H1 (cell line): ENCODE measurements at regions not wholly inside any gene's neighbourhood (a gene's known extent, or its start where the extent isn't known, plus 50 kb on each side); places are given as distances from the start of the nearest gene placed in this dataset.

Experiments
- CTCF ChIA-PET: fragments of 300-600 bp; sonication (Branson Sonifier 250); formaldehyde crosslinking; loops from one replicate; lab custom pipeline; 2021; ENCODE audit not compliant: partially characterized antibody; lab: Charles Lee
- POLR2A ChIA-PET: fragments of 300-600 bp; sonication (Branson Sonifier 250); formaldehyde crosslinking; loops from one replicate; lab custom pipeline; 2021; ENCODE audit warnings: inconsistent platforms; ENCODE audit not compliant: partially characterized antibody; lab: Charles Lee
- DNase-seq, 2 experiments: peaks; one replicate each; pipeline versions ENCODE4 v3.0.0 to v3.0.0-alpha.2; 2010 to 2022; ENCODE audit warnings: low spot score in 2 of 2, low read depth in 1 of 2, mixed read lengths in 1 of 2
- FAIRE-seq: peaks from 2 replicates; lab custom pipeline; 2011; peaks lifted over from hg19 to GRCh38; lab: Jason Lieb, UNC
- H2AFZ ChIP-seq: 2 replicates; pipeline ENCODE4 v1.8.1; 2012; ENCODE audit warnings: low read length, inconsistent platforms
- H2AK5ac ChIP-seq: 2 replicates; pipeline ENCODE4 v1.6.1; 2013; ENCODE audit warnings: low read depth, low read length
- H2BK120ac ChIP-seq: replicated peaks from 2 replicates; pipeline ENCODE3; 2013; ENCODE audit warnings: low read depth, low read length, inconsistent platforms
- H2BK12ac ChIP-seq: 2 replicates; pipeline ENCODE4 v1.6.1; 2013; ENCODE audit warnings: low read depth, low read length
- H2BK15ac ChIP-seq: 2 replicates; pipeline ENCODE4 v1.6.1; 2013; ENCODE audit warnings: low read length
- H2BK20ac ChIP-seq: 2 replicates; pipeline ENCODE4 v1.6.1; 2013; ENCODE audit warnings: low read length
- H2BK5ac ChIP-seq: 2 replicates; pipeline ENCODE4 v1.6.1; 2013; ENCODE audit warnings: low read depth, low read length
- H3K14ac ChIP-seq: 2 replicates; pipeline ENCODE4 v1.6.1; 2013; ENCODE audit warnings: inconsistent platforms; ENCODE audit not compliant: insufficient read length
- H3K18ac ChIP-seq: 2 replicates; pipeline ENCODE4 v1.6.1; 2013; ENCODE audit warnings: low read length; ENCODE audit errors: extremely low read depth
- H3K23ac ChIP-seq: 2 replicates; pipeline ENCODE4 v1.6.1; 2013; ENCODE audit warnings: inconsistent platforms; ENCODE audit not compliant: insufficient read length
- H3K23me2 ChIP-seq: 2 replicates; pipeline ENCODE4 v1.6.1; 2013; ENCODE audit warnings: low read depth, low read length
- H3K27ac ChIP-seq: 2 replicates; pipeline ENCODE4 v1.6.1; 2011; ENCODE audit warnings: low read depth, low read length, inconsistent platforms
- H3K27me3 ChIP-seq, 4 experiments: replicated peaks in 1 of 4; 1 replicate in 1 of 4; 2 replicates in 3 of 4; pipeline versions ENCODE4 v1.6.1 to v1.8.1; 2011 to 2013; ENCODE audit warnings: low read length in 3 of 4, mild to moderate bottlenecking in 3 of 4, inconsistent platforms in 2 of 4, mixed read lengths in 2 of 4, moderate library complexity in 1 of 4; ENCODE audit not compliant: control insufficient read depth in 3 of 4, insufficient read depth in 3 of 4; ENCODE audit errors: extremely low read depth in 1 of 4
- H3K36me3 ChIP-seq, 4 experiments: 2 replicates each; pipeline versions ENCODE4 v1.6.1 to v1.8.1; 2011 to 2013; ENCODE audit warnings: mild to moderate bottlenecking in 4 of 4, low read length in 3 of 4, moderate library complexity in 2 of 4, control low read depth in 1 of 4, inconsistent platforms in 1 of 4; ENCODE audit not compliant: insufficient read depth in 4 of 4, control insufficient read depth in 2 of 4
- H3K4ac ChIP-seq: replicated peaks from 2 replicates; pipeline ENCODE3; 2013; ENCODE audit warnings: low read length, low read depth, mixed read lengths, inconsistent platforms; ENCODE audit not compliant: insufficient read length
- H3K4me1 ChIP-seq, 4 experiments: replicated peaks in 1 of 4; 1 replicate in 1 of 4; 2 replicates in 3 of 4; pipeline versions ENCODE4 v1.6.1 to v1.8.1; 2011 to 2013; ENCODE audit warnings: low read length in 3 of 4, inconsistent platforms in 2 of 4, mixed read lengths in 1 of 4; ENCODE audit not compliant: insufficient read depth in 4 of 4, control insufficient read depth in 3 of 4
- H3K4me2 ChIP-seq, 2 experiments: 2 replicates each; pipeline versions ENCODE4 v1.6.1 to v1.8.1; 2011 to 2013; ENCODE audit warnings: low read depth in 2 of 2, low read length in 2 of 2, control low read depth in 1 of 2, inconsistent platforms in 1 of 2, mild to moderate bottlenecking in 1 of 2; ENCODE audit not compliant: insufficient read depth in 1 of 2
- H3K4me3 ChIP-seq, 4 experiments: fragments of 200-600, 300-600 bp in 1 of 4; sonication (generic), shearing (Covaris generic), sonication (Bioruptor Twin) in 1 of 4; 2 replicates each; pipeline versions ENCODE4 v1.5.1 to v1.8.1; 2011 to 2016; ENCODE audit warnings: low read length in 4 of 4, low read depth in 3 of 4, control low read depth in 2 of 4, inconsistent platforms in 2 of 4, mild to moderate bottlenecking in 2 of 4, mixed read lengths in 1 of 4, moderate library complexity in 1 of 4; ENCODE audit not compliant: insufficient read depth in 2 of 4; ENCODE audit errors: extremely low read depth in 1 of 4
- H3K56ac ChIP-seq: replicated peaks from 2 replicates; pipeline ENCODE3; 2013; ENCODE audit warnings: low read depth, mild to moderate bottlenecking, mixed read lengths, low read length, inconsistent platforms; ENCODE audit not compliant: insufficient read length
- H3K79me1 ChIP-seq: 2 replicates; pipeline ENCODE4 v1.6.1; 2013; ENCODE audit warnings: low read depth, low read length, control low read depth
- H3K79me2 ChIP-seq, 2 experiments: 2 replicates each; pipeline versions ENCODE4 v1.6.1 to v1.8.1; 2012 to 2013; ENCODE audit warnings: low read length in 2 of 2, mild to moderate bottlenecking in 2 of 2, inconsistent platforms in 1 of 2; ENCODE audit not compliant: insufficient read depth in 2 of 2, control insufficient read depth in 1 of 2
- H3K9ac ChIP-seq, 4 experiments: replicated peaks in 1 of 4; 1 replicate in 1 of 4; 2 replicates in 3 of 4; pipeline versions ENCODE4 v1.6.1 to v1.8.1; 2011 to 2013; ENCODE audit warnings: low read depth in 3 of 4, low read length in 3 of 4, control low read depth in 2 of 4, mild to moderate bottlenecking in 2 of 4, moderate library complexity in 2 of 4, inconsistent platforms in 1 of 4; ENCODE audit errors: extremely low read depth in 1 of 4
- H3K9me3 ChIP-seq, 2 experiments: 2 replicates each; pipeline versions ENCODE4 v1.6.1 to v1.8.1; 2012 to 2013; ENCODE audit warnings: mild to moderate bottlenecking in 2 of 2, moderate library complexity in 2 of 2, control low read depth in 1 of 2, inconsistent platforms in 1 of 2, low read depth in 1 of 2, low read length in 1 of 2, mixed read lengths in 1 of 2; ENCODE audit not compliant: insufficient read depth in 2 of 2
- H4K20me1 ChIP-seq, 2 experiments: replicated peaks in 1 of 2; 2 replicates each; pipeline versions ENCODE3 to v1.8.1; 2011 to 2013; ENCODE audit warnings: inconsistent platforms in 2 of 2, low read length in 2 of 2, mild to moderate bottlenecking in 1 of 2; ENCODE audit not compliant: insufficient read depth in 2 of 2, control insufficient read depth in 1 of 2
- H4K5ac ChIP-seq: 2 replicates; pipeline ENCODE4 v1.6.1; 2013; ENCODE audit warnings: low read length, low read depth, mixed read lengths, inconsistent platforms; ENCODE audit not compliant: insufficient read length
- H4K8ac ChIP-seq: 2 replicates; pipeline ENCODE4 v1.8.0; 2013; ENCODE audit warnings: mild to moderate bottlenecking, moderate library complexity, low read length, inconsistent platforms; ENCODE audit not compliant: insufficient read depth; ENCODE audit errors: extremely low read depth
- H4K91ac ChIP-seq: replicated peaks from 2 replicates; pipeline ENCODE3; 2013; ENCODE audit warnings: low read length, mixed read lengths, inconsistent platforms; ENCODE audit not compliant: insufficient read length
- BRCA1 ChIP-seq: IDR thresholded peaks from 2 replicates; pipeline ENCODE4 v1.6.1; 2012; ENCODE audit warnings: low read depth, low read length, improper control_type of control experiment
- CBX5 ChIP-seq: fragments of 300-800, 300-1000 bp; sonication (generic); IDR thresholded peaks from 2 replicates; pipeline ENCODE4 v1.7.1; 2016; ENCODE audit warnings: antibody characterized with exemption, low read length, low read depth
- GTF2F1 ChIP-seq: IDR thresholded peaks from 2 replicates; pipeline ENCODE4 v1.6.1; 2012; ENCODE audit warnings: low read depth, low read length, improper control_type of control experiment, borderline replicate concordance
- HDAC6 ChIP-seq: IDR thresholded peaks from one replicate; pipeline ENCODE4 v1.7.1; 2012; ENCODE audit warnings: low read depth, mild to moderate bottlenecking, inconsistent platforms, low read length, moderate library complexity
- JUN ChIP-seq: IDR thresholded peaks from 2 replicates; pipeline ENCODE4 v1.6.1; 2011; ENCODE audit warnings: low read depth, mild to moderate bottlenecking, improper control_type of control experiment, low read length
- POLR2A ChIP-seq, 2 experiments: IDR thresholded peaks; 1 replicate in 1 of 2; 2 replicates in 1 of 2; pipeline ENCODE4 v1.6.1; 2011; ENCODE audit warnings: low read depth in 2 of 2, low read length in 2 of 2, mild to moderate bottlenecking in 2 of 2; ENCODE audit errors: control extremely low read depth in 1 of 2
- WGBS, 2 experiments: shearing (Covaris generic) in 1 of 2; methylation state at CpG; one replicate each; pipeline versions ENCODE4 v1.1.6 to v1.1.7; 2013 to 2015; ENCODE audit warnings: low lambda C conversion rate in 2 of 2, mixed read lengths in 2 of 2, inconsistent platforms in 1 of 2, low coverage in 1 of 2, missing lambda C conversion rate in 1 of 2; ENCODE audit not compliant: insufficient replicate concordance in 2 of 2, insufficient coverage in 1 of 2, insufficient read length in 1 of 2; ENCODE audit errors: extremely low coverage in 1 of 2, missing lambda C conversion rate in 1 of 2; 5-methylcytosine and 5-hydroxymethylcytosine counted together
- TF ChIP-seq, protein P1 (sequence below): IDR thresholded peaks from 2 replicates; pipeline ENCODE4 v1.6.1; 2012; ENCODE audit warnings: inconsistent platforms

DNA sequence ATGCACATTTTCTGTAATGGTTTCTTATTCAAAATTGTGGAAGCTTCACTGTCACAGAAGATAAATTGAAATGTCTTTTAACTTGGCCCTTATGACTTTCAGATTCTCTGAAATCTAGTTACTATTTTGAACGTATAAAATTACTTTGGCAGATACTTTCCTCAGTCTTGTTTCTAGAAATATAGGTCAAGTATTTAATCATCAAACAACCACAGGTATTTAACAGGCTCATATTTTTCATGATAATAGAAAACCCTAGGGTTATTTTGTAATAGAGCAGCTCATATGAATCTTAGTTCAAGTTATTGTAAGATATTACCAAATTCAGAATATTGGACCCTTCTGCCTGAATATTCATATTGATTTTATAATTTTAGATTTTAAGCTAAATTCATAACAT is 236.0 kb upstream of the CDH18 start:
- ChIA-PET CTCF (no interaction called here), POLR2A (no interaction called here)
- Histone ChIP-seq H3K4ac (no peak overlapping the region), H3K18ac (no peak overlapping the region), H3K4me3 (no peak overlapping the region), H2BK12ac (no peak overlapping the region), H3K23ac (no peak overlapping the region), H3K56ac (no peak overlapping the region), H2AFZ (no peak overlapping the region), H2BK120ac (no peak overlapping the region), H3K27me3 (no peaks in the 10 kb centered on the region), H3K27ac (no peak overlapping the region), H4K8ac (no peak overlapping the region), H3K79me2 (no peaks in the 10 kb centered on the region), H3K14ac (no peak overlapping the region), H3K4me1 (no peaks in the 10 kb centered on the region), H4K5ac (no peak overlapping the region), H3K36me3 (no peaks in the 10 kb centered on the region), H3K79me1 (no peaks in the 10 kb centered on the region), H4K91ac (no peak overlapping the region), H3K9me3 (no peaks in the 10 kb centered on the region), H4K20me1 (no peaks in the 10 kb centered on the region), H3K23me2 (no peaks in the 10 kb centered on the region), H2BK5ac (no peak overlapping the region), H3K9ac (no peak overlapping the region), H2BK20ac (no peak overlapping the region), H3K4me2 (no peak overlapping the region), H2AK5ac (no peak overlapping the region), H2BK15ac (no peak overlapping the region)
- TF ChIP-seq GTF2F1: no peak
- TF ChIP-seq POLR2A (IDR thresholded peaks at IDR 0.05; ENCODE audit: control extremely low read depth in 1 of 2, low read depth in 2 of 2, low read length in 2 of 2): no peak
- TF ChIP-seq, protein P1, sequence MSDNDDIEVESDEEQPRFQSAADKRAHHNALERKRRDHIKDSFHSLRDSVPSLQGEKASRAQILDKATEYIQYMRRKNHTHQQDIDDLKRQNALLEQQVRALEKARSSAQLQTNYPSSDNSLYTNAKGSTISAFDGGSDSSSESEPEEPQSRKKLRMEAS: no peak
- no peak for TF ChIP-seq CBX5
- TF ChIP-seq HDAC6: no peak
- no peak for TF ChIP-seq JUN
- no peak for TF ChIP-seq BRCA1
- DNase-seq (no peak), FAIRE-seq (no peak)
- 95% methylated on average over 1 of the region's 1 CpG; no CpG with 5 or more reads in 1 of the 2 experiments for whole genome bisulfite sequencing, 2 experiments
